ENCODE measurements at regions not wholly inside any gene's neighbourhood (a gene's known extent, or its start where the extent isn't known, plus 50 kb on each side); places are given as distances from the start of the nearest gene placed in this dataset.

GRCh38 chr11:79896258-79896657 is 455.4 kb upstream of the TENM4 start:
- TF ChIP-seq POLR2AphosphoS5 (IDR thresholded peaks at IDR 0.05) (no peak), CTCF (IDR thresholded peaks at IDR 0.05) (no peak), POLR2A (IDR thresholded peaks at IDR 0.05) (no peak)

Measured in sigmoid colon (tissue), 4 donors.